ENCODE measurements at regions not wholly inside any gene's neighbourhood (a gene's known extent, or its start where the extent isn't known, plus 50 kb on each side); places are given as distances from the start of the nearest gene placed in this dataset.

- ChIA-PET POLR2A (no interaction called here), CTCF (no interaction called here)
- TF ChIP-seq CTCF (IDR thresholded peaks at IDR 0.05; ENCODE audit: insufficient read depth, low read length, missing control alignments) = no peak
- no peak overlapping the region for H3K4me3 ChIP-seq (ENCODE audit: low read depth, low read length)
- no peak for DNase-seq (ENCODE audit: low read depth, low spot score)
Measured at GRCh38 chr2:21406911-21407310, 283.1 kb downstream of the TDRD15 start.

- POLR2A ChIA-PET = no interaction called here
- no peak for TF ChIP-seq CTCF (IDR thresholded peaks at IDR 0.05; ENCODE audit: insufficient read depth, low read length, missing control alignments)
- CTCF ChIA-PET = no interaction called here
Measured at GRCh38 chr2:21407851-21408250, 284.1 kb downstream of the TDRD15 start.

GRCh38 chr2:21411741-21412140, 288.0 kb downstream of the TDRD15 start:
- CTCF ChIA-PET = no interaction called here

More at GRCh38 chr2:21407851-21408250, 284.1 kb downstream of the TDRD15 start:
- H3K4me3 ChIP-seq (ENCODE audit: low read depth, low read length) = no peak overlapping the region
- no peak for DNase-seq (ENCODE audit: low read depth, low spot score)

GRCh38 chr2:21412944-21413443, 289.2 kb downstream of the TDRD15 start:
- DNase-seq (ENCODE audit: low read depth, low spot score) = no peak
- H3K4me3 ChIP-seq (ENCODE audit: low read depth, low read length) = no peak overlapping the region
- CTCF ChIA-PET = no interaction called here
- no peak for TF ChIP-seq CTCF (IDR thresholded peaks at IDR 0.05; ENCODE audit: insufficient read depth, low read length, missing control alignments)
- POLR2A ChIA-PET = no interaction called here

More at GRCh38 chr2:21411741-21412140, 288.0 kb downstream of the TDRD15 start:
- no peak for DNase-seq (ENCODE audit: low read depth, low spot score)
- POLR2A ChIA-PET = no interaction called here
- H3K4me3 ChIP-seq (ENCODE audit: low read depth, low read length) = no peak overlapping the region
- no peak for TF ChIP-seq CTCF (IDR thresholded peaks at IDR 0.05; ENCODE audit: insufficient read depth, low read length, missing control alignments)

- POLR2A ChIA-PET = no interaction called here
- no peak for TF ChIP-seq CTCF (IDR thresholded peaks at IDR 0.05; ENCODE audit: insufficient read depth, low read length, missing control alignments)
- CTCF ChIA-PET = no interaction called here
- DNase-seq (ENCODE audit: low read depth, low spot score) = no peak
- H3K4me3 ChIP-seq (ENCODE audit: low read depth, low read length) = no peak overlapping the region
Measured at GRCh38 chr2:21415234-21415633, 291.5 kb downstream of the TDRD15 start.

GRCh38 chr2:21416226-21416625, 292.5 kb downstream of the TDRD15 start:
- ChIA-PET CTCF (no interaction called here), POLR2A (no interaction called here)
- DNase-seq (ENCODE audit: low read depth, low spot score) = no peak
- TF ChIP-seq CTCF (IDR thresholded peaks at IDR 0.05; ENCODE audit: insufficient read depth, low read length, missing control alignments) = no peak
- no peak overlapping the region for H3K4me3 ChIP-seq (ENCODE audit: low read depth, low read length)

Measured in AG04449 (cell line).